Colonic mucosa (tissue), 4 donors: ENCODE measurements at regions not wholly inside any gene's neighbourhood (a gene's known extent, or its start where the extent isn't known, plus 50 kb on each side); places are given as distances from the start of the nearest gene placed in this dataset.
"Not testable (repeated sequence)": the region's sequence is repeated elsewhere in the genome, so short reads cannot be mapped to it uniquely, and the experiment has no call there.

ENCODE experiments used
- DNase-seq: peaks from one replicate; pipeline ENCODE4 v3.0.0-alpha.2; 2020
- H3K27ac ChIP-seq: fragments of 200-600 bp; one replicate; pipeline ENCODE4 v1.8.0; 2021
- H3K27me3 ChIP-seq: fragments of 200-600 bp; one replicate; pipeline ENCODE4 v1.8.0; 2021
- H3K36me3 ChIP-seq: fragments of 200-600 bp; one replicate; pipeline ENCODE4 v1.8.0; 2021
- H3K4me1 ChIP-seq: fragments of 200-600 bp; one replicate; pipeline ENCODE4 v1.8.0; 2021; ENCODE audit warnings: mild to moderate bottlenecking
- H3K4me3 ChIP-seq: fragments of 200-600 bp; one replicate; pipeline ENCODE4 v1.8.0; 2021
- H3K9ac ChIP-seq, 2 donors: one replicate each; pipeline ENCODE4 v1.7.0; 2013; ENCODE audit warnings: control low read depth in 2 of 2, low read depth in 2 of 2, low read length in 2 of 2
- H3K9me3 ChIP-seq: fragments of 200-600 bp; one replicate; pipeline ENCODE4 v1.8.0; 2021
- intact Hi-C: fragments of 100-400 bp; cut with DNase I; formaldehyde crosslinking; loops from one replicate; pipeline ENCODE4 v1.14.1; 2022
- TF ChIP-seq, protein P1 (sequence below): fragments of 200-600 bp; IDR thresholded peaks from one replicate; pipeline ENCODE4 v1.8.0; 2022; ENCODE audit warnings: antibody characterized with exemption, mild to moderate bottlenecking
- donor health status: healthy.
- donor health status: DM: no; HTN: no; CAD: no.
- donor health status: DM: no; HTN: no; CAD: no.

DNA sequence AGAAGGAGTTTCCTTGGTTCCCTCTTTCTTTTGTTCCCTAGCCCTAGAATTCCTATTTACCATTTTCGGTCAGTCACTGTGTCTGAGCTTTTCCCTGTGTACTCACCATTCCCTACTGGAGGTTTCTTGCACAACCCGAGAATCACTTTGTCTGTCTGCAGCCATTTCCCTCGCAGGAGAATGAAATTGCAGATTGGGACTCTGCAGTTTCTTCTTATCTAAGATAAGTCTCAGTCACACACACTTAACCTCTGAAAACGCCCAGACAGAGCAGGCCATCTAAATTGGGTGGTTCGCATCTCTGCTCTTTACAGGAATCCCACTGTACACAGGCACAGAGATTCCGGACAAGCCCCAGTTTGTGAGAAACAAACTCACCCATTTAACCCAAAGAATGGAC lies 58.6 kb upstream of the CNTNAP2 start:
- no peak for DNase-seq
- no peak overlapping the region for H3K9ac ChIP-seq
- no peaks in the 10 kb centered on the region for H3K4me1 ChIP-seq
- intact Hi-C loops, result no loop called here
- H3K27ac ChIP-seq, result no peak overlapping the region
- no peaks in the 10 kb centered on the region for H3K9me3 ChIP-seq
- TF ChIP-seq, protein P1, sequence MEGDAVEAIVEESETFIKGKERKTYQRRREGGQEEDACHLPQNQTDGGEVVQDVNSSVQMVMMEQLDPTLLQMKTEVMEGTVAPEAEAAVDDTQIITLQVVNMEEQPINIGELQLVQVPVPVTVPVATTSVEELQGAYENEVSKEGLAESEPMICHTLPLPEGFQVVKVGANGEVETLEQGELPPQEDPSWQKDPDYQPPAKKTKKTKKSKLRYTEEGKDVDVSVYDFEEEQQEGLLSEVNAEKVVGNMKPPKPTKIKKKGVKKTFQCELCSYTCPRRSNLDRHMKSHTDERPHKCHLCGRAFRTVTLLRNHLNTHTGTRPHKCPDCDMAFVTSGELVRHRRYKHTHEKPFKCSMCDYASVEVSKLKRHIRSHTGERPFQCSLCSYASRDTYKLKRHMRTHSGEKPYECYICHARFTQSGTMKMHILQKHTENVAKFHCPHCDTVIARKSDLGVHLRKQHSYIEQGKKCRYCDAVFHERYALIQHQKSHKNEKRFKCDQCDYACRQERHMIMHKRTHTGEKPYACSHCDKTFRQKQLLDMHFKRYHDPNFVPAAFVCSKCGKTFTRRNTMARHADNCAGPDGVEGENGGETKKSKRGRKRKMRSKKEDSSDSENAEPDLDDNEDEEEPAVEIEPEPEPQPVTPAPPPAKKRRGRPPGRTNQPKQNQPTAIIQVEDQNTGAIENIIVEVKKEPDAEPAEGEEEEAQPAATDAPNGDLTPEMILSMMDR, result no peak
- H3K27me3 ChIP-seq, result no peaks in the 10 kb centered on the region
- no peak overlapping the region for H3K4me3 ChIP-seq
- H3K36me3 ChIP-seq, result no peaks in the 10 kb centered on the region

DNA sequence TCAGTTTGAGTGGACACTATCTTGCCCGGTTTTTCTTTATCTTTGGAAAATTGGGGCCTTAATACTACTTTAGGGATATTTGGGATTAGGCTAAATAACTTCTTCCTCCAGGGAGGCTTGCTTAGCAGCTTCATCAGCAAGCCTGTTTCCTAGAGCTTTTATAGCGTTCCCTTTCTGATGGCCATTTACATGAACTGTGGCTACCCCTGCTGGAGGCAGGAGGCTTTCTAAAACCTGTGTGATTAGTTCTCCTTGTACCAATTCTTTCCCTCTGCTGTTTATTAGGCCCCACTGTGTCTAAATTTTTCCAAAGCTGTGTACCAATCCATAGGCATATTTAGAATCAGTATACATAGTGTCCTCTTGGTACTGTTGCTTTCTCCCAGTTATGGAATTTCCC lies 61.7 kb upstream of the CNTNAP2 start:
- Histone ChIP-seq H3K27ac (no peak overlapping the region), H3K36me3 (no peaks in the 10 kb centered on the region), H3K27me3 (no peaks in the 10 kb centered on the region), H3K4me1 (no peaks in the 10 kb centered on the region), H3K9me3 (no peaks in the 10 kb centered on the region), H3K4me3 (no peak overlapping the region), H3K9ac (no peak overlapping the region)
- intact Hi-C loops, result no loop called here
- TF ChIP-seq, protein P1, result no peak
- DNase-seq, result no peak

DNA sequence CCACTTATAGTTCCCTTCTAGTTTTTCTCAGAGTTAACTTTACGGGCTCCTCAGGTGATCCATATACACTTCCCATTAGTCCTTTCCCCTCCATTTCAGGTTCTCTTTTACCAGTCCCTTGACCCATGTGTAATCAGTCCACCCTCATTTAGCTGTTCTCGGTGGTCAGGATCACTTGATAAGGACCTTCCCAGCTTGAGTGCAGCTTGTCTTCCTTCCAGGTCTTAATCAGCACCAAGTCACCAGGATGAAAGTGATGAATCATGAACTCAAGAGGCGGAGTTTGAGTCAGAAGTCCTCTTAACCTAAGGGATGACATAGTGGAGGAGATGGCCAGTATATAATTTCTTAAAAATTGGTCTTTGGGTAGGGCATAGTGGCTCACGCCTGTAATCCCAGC lies 63.1 kb upstream of the CNTNAP2 start:
- no peak overlapping the region for H3K27ac ChIP-seq
- no peaks in the 10 kb centered on the region for H3K36me3 ChIP-seq
- H3K27me3 ChIP-seq, result no peaks in the 10 kb centered on the region
- intact Hi-C loops, result no loop called here
- no peaks in the 10 kb centered on the region for H3K9me3 ChIP-seq
- TF ChIP-seq, protein P1, result no peak
- H3K4me1 ChIP-seq, result no peaks in the 10 kb centered on the region
- no peak overlapping the region for H3K4me3 ChIP-seq
- no peak for DNase-seq
- no peak overlapping the region for H3K9ac ChIP-seq

DNA sequence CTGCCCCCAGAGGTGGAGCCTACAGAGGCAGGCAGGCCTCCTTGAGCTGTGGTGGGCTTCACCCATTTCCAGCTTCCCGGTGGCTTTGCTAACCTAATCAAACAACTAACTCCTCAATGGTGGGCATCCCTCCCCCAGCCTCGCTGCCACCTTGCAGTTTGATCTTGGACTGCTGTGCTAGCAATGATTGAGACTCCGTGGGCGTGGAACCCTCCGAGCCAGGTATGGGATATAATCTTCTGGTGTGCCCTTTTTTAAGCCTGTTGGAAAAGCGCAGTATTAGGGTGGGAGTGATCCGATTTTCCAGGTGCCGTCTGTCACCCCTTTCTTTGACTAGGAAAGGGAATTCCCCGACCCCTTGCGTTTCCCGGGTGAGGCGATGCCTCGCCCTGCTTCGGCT lies 73.3 kb upstream of the CNTNAP2 start:
- intact Hi-C loops, result not testable (repeated sequence)

DNA sequence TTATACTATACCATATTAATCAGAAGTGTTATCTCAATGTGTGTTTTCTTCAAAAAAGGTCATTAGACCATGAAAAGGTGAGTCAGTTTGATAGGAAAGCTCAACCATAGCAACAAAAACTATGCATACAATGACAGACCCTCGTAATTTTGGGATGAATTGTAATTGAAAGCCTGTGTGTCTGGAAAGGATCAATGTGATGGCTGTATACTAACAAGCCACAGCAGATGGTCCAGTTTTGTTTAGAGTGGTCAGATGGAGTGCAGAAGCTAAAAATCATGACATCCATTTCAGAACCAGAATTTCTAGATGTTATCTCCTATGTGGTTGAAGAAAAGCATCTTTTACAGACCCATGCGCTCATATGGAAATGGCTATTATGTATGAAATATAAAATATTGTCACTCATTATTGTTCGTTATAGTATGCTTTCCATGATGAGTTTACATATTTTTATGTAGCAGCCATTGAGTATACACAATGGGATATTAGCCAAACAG lies 88.3 kb upstream of the CNTNAP2 start:
- intact Hi-C loops, result no loop called here
- no peaks in the 10 kb centered on the region for H3K27me3 ChIP-seq
- H3K9me3 ChIP-seq, result no peaks in the 10 kb centered on the region
- DNase-seq, result no peak
- TF ChIP-seq, protein P1, result no peak
- no peaks in the 10 kb centered on the region for H3K36me3 ChIP-seq
- no peak overlapping the region for H3K27ac ChIP-seq
- no peak overlapping the region for H3K4me3 ChIP-seq
- H3K9ac ChIP-seq, result no peak overlapping the region
- H3K4me1 ChIP-seq, result no peaks in the 10 kb centered on the region

More for the DNA sequence above, 73.3 kb upstream of the CNTNAP2 start:
- not testable (repeated sequence) for H3K36me3 ChIP-seq, H3K4me1 ChIP-seq, H3K4me3 ChIP-seq, H3K27ac ChIP-seq, DNase-seq, H3K9ac ChIP-seq, H3K27me3 ChIP-seq, H3K9me3 ChIP-seq

DNA sequence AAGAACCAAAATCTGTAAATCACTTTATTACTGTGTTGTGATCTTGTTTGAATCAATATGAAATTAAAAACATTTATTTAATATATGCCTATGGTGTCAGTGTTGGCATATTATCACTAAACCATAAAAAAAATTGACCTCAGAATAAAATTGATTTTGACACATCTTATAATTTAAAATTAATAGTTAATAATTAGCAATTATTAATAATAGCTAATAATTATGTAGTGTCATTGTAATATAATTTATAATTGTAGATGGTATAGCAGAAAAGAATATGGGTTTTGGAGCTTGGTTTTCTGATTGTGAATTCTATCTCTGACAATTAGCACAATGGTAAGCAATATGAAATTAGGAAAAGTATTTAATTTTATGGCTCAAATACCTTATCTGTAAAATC lies 89.4 kb upstream of the CNTNAP2 start:
- H3K27me3 ChIP-seq, result no peaks in the 10 kb centered on the region
- H3K4me3 ChIP-seq, result no peak overlapping the region
- intact Hi-C loops, result no loop called here
- no peaks in the 10 kb centered on the region for H3K4me1 ChIP-seq
- no peak overlapping the region for H3K27ac ChIP-seq
- H3K9ac ChIP-seq, result no peak overlapping the region
- no peaks in the 10 kb centered on the region for H3K9me3 ChIP-seq
- H3K36me3 ChIP-seq, result no peaks in the 10 kb centered on the region
- TF ChIP-seq, protein P1, result no peak
- DNase-seq, result no peak
